ENCODE measurements at regions not wholly inside any gene's neighbourhood (a gene's known extent, or its start where the extent isn't known, plus 50 kb on each side); places are given as distances from the start of the nearest gene placed in this dataset.

- ChIA-PET CTCF (no interaction called here), POLR2A (no interaction called here)
- no peak for DNase-seq (ENCODE audit: extremely low spot score)
- TF ChIP-seq, protein P1, sequence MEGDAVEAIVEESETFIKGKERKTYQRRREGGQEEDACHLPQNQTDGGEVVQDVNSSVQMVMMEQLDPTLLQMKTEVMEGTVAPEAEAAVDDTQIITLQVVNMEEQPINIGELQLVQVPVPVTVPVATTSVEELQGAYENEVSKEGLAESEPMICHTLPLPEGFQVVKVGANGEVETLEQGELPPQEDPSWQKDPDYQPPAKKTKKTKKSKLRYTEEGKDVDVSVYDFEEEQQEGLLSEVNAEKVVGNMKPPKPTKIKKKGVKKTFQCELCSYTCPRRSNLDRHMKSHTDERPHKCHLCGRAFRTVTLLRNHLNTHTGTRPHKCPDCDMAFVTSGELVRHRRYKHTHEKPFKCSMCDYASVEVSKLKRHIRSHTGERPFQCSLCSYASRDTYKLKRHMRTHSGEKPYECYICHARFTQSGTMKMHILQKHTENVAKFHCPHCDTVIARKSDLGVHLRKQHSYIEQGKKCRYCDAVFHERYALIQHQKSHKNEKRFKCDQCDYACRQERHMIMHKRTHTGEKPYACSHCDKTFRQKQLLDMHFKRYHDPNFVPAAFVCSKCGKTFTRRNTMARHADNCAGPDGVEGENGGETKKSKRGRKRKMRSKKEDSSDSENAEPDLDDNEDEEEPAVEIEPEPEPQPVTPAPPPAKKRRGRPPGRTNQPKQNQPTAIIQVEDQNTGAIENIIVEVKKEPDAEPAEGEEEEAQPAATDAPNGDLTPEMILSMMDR (IDR thresholded peaks at IDR 0.05; ENCODE audit: control extremely low read depth, extremely low read depth, low read depth, missing control alignments): no peak
Measured at GRCh38 chr12:33690562-33690961, 250.9 kb upstream of the SYT10 start.

DNA sequence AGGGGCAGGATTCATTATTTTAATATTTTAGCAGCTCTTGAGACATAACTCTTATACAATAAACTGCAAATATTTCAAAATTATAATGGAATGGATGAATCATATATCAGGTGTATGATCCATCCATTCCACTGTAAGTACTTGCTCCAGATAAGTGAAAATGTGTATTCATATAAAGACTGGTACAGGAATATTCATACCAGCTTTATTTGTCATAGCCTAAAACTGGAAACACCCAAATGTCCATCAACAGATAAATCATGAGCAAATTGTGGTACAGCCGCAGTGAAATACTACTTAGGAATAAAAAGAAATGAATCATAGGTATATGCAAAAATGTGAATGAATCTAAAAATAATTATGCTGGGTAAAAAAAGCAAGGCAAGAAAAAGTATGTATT, 263.6 kb upstream of the SYT10 start:
- TF ChIP-seq, protein P1 (IDR thresholded peaks at IDR 0.05; ENCODE audit: control extremely low read depth, extremely low read depth, low read depth, missing control alignments): no peak
- ChIA-PET POLR2A (no interaction called here), CTCF (no interaction called here)
- DNase-seq (ENCODE audit: extremely low spot score): no peak

DNA sequence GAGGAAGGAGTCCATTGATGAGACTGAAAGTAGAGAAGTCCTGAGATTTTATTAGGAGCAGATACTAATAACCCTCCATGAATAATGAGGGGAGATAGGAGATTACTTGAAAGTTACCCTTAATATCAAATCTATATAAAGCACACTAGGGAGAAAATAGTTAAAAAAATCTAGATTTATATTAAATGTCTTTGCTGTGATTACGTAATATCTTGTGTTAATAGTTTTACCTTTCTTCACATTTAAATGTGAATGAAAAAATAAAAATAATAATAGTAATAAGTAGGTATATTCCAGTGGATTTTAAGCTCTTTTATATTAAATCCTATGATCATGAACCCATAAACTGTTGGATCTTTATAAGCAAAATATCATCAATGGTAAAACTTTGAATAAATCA, 267.3 kb upstream of the SYT10 start:
- TF ChIP-seq, protein P1 (IDR thresholded peaks at IDR 0.05; ENCODE audit: control extremely low read depth, extremely low read depth, low read depth, missing control alignments): no peak
- CTCF ChIA-PET: no interaction called here
- no peak for DNase-seq (ENCODE audit: extremely low spot score)
- POLR2A ChIA-PET: no interaction called here

GRCh38 chr12:33708935-33709334, 269.3 kb upstream of the SYT10 start:
- POLR2A ChIA-PET: no interaction called here
- TF ChIP-seq, protein P1 (IDR thresholded peaks at IDR 0.05; ENCODE audit: control extremely low read depth, extremely low read depth, low read depth, missing control alignments): no peak
- no peak for DNase-seq (ENCODE audit: extremely low spot score)
- CTCF ChIA-PET: no interaction called here

DNA sequence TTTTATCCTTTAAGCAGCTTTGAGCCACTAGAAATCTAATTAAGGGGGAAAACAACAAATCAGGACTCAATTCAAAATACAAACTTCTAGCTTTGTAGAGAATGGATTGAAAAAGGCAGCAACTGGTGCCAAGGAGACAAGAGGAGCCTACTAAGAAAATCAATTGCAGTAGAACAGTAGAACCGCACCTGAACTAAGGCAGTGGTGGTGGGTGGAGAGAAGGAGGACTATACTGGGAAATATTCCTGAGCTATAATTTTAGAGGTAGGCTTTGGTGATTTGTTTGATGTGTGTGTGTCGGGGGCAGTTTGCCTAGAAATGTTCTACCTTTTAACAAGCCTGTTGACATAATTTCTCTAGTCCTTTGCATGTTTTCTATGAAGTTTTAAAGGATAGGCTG, 270.9 kb upstream of the SYT10 start:
- ChIA-PET CTCF (no interaction called here), POLR2A (no interaction called here)
- DNase-seq (ENCODE audit: extremely low spot score): no peak
- TF ChIP-seq, protein P1 (IDR thresholded peaks at IDR 0.05; ENCODE audit: control extremely low read depth, extremely low read depth, low read depth, missing control alignments): no peak

DNA sequence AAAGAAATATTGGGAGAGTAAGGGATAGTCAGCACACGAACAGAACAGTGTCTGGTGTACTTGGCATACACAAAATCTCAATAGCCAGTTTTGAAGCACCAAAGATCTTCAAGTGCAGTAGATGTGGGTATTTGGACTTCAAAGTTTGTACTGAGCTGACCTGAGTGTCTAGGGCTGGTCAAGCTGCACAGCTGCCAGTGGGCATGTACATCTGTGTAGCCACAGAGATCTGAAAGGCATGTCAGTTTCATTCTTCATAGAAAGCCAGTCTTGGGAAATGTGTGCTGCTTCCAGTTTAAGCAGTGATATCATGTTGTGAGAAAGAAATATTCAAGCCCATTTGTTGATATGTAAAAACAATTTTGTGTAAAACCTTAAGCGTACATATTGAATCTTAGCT, 279.0 kb upstream of the SYT10 start:
- TF ChIP-seq, protein P1 (IDR thresholded peaks at IDR 0.05; ENCODE audit: control extremely low read depth, extremely low read depth, low read depth, missing control alignments): no peak
- ChIA-PET CTCF (interaction anchor here (1.4 kb wide), 1 partner anchor 11 kb away, joined by 5 read pairs; no protein-coding TSS in a partner anchor), POLR2A (no interaction called here)
- DNase-seq (ENCODE audit: extremely low spot score): no peak

DNA sequence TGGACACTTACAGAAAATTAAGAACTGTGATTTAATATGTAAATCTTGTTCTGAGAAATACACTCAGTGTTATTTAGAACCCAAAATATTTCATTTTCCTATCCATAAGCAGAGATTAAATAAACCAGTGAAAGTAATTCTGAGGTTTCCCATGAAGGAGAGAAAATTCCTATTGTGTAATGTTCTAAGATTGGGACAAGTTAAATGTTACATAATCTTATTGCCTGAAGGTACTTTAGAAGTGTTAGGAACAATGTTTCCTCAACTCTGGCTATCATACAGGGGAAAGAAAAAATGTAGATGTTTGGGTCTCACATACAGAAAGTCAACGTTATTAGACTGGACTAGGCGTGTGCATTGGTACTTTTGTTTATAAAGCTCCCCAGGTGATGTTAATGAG, 281.9 kb upstream of the SYT10 start:
- TF ChIP-seq, protein P1 (IDR thresholded peaks at IDR 0.05; ENCODE audit: control extremely low read depth, extremely low read depth, low read depth, missing control alignments): no peak
- DNase-seq (ENCODE audit: extremely low spot score): no peak
- ChIA-PET CTCF (no interaction called here), POLR2A (no interaction called here)

Measured in GM10248 (cell line).